Breast epithelium (tissue), 3 donors: ENCODE measurements at regions not wholly inside any gene's neighbourhood (a gene's known extent, or its start where the extent isn't known, plus 50 kb on each side); places are given as distances from the start of the nearest gene placed in this dataset.

Source experiments
- POLR2A ChIP-seq: fragments of 450-650 bp; IDR thresholded peaks from one replicate; pipeline ENCODE4 v1.6.1; 2016; ENCODE audit warnings: antibody characterized with exemption, mild to moderate bottlenecking, moderate library complexity
- POLR2AphosphoS5 ChIP-seq, 3 donors: sonication (generic); formaldehyde crosslinking; IDR thresholded peaks; one replicate each; pipeline ENCODE4 v1.6.1; 2017; ENCODE audit warnings: antibody characterized with exemption in 3 of 3
- TF ChIP-seq, protein P1 (sequence below), 3 donors: fragments of 450-650 bp; IDR thresholded peaks; one replicate each; pipeline ENCODE4 v1.5.1; 2016 to 2017; ENCODE audit warnings: antibody characterized with exemption in 3 of 3, mild to moderate bottlenecking in 3 of 3, moderate library complexity in 3 of 3

DNA sequence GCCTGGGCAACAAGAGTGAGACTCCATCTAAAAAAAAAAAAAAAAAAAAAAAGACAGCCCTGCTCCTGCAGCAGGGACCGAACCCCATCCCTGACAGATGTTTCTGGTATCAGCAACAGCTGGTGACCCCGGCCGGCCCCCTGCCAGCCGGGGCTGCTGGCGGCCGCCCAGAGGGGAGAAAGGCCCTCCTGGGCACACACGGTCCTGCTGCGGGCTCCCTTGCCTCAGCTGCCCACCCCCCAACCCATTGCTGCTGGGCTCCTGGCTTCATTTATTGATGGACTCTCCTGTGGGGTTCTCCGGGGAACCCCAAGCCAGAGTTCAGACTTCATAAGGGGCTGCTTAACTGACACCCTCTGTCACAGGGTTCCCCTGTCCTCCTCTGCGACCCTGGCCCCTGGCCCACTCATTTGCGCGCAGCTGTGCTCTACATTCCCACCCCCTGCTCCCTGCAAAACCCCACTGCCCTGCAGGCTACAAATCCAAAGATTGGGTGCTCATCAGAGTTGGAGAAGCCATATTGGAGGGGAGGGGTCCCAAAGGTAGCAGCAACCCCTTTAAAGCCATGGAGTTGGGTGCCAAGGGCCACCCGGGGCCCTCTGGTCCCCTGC lies 103.6 kb upstream of the RTL1 start:
- TF ChIP-seq POLR2A (no peak), POLR2AphosphoS5 (IDR thresholded peaks at IDR 0.05) (no peak)
- TF ChIP-seq, protein P1, sequence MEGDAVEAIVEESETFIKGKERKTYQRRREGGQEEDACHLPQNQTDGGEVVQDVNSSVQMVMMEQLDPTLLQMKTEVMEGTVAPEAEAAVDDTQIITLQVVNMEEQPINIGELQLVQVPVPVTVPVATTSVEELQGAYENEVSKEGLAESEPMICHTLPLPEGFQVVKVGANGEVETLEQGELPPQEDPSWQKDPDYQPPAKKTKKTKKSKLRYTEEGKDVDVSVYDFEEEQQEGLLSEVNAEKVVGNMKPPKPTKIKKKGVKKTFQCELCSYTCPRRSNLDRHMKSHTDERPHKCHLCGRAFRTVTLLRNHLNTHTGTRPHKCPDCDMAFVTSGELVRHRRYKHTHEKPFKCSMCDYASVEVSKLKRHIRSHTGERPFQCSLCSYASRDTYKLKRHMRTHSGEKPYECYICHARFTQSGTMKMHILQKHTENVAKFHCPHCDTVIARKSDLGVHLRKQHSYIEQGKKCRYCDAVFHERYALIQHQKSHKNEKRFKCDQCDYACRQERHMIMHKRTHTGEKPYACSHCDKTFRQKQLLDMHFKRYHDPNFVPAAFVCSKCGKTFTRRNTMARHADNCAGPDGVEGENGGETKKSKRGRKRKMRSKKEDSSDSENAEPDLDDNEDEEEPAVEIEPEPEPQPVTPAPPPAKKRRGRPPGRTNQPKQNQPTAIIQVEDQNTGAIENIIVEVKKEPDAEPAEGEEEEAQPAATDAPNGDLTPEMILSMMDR (IDR thresholded peaks at IDR 0.05), result no peak
